ENCODE measurements at regions not wholly inside any gene's neighbourhood (a gene's known extent, or its start where the extent isn't known, plus 50 kb on each side); places are given as distances from the start of the nearest gene placed in this dataset.

DNA sequence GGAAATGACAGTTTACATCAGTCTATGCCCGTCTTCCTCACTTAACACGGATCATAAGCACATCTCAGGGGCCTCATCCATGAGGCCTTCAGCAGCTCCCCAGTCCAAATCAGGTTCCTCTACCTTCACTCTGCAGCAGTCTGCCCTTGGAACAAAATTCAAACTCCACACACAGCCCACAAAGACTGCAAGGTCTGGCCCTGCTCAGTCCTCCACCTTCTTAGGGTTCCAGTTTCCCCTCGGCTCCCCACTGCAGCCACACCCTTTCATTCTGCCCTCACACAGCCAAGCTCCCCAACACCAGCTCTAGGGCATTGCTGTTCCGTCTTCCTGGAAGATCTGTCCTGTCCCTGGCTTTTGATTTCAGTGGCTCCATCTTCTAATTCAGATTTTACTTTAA lies 95.2 kb upstream of the IQSEC1 start:
- DNase-seq = no peak

GRCh38 chr3:13167829-13168228 lies 94.6 kb upstream of the IQSEC1 start:
- DNase-seq = no peak

DNA sequence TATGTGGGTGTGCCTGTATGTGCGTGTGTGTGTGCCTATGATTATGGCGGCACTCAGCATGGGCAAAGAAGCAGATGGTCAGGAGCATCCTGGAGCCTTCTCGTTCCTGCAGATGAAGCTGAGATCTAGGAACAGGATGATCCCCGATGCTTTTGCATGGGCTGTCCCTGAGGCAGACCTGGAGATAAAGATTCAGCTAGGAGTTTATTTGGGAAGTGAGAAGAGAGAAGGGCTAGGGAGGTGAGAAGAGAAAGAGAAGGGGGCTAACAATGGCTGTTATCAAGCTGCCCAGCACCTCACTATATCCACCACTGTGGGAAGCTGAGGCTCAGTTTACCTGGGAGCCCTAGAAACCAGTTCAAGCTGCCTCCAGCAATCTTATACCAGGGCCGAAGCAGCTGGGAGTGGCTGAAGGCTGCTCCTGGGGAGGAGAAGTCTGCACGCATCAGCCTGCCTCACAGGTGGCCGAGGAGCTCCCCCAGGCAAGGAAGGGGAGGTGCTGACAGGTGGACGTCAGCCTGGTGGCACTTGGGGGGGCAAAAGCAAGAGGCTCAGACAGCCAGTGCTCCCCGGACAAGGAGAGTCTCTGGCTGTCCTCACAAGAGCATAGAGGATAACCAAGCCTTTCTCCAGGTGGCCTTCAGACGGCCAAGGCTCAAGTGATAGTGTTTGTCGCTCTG lies 94.0 kb upstream of the IQSEC1 start:
- no peak for DNase-seq

GRCh38 chr3:13166243-13167063 lies 93.2 kb upstream of the IQSEC1 start:
- no peak for DNase-seq

- no peak for DNase-seq
Measured at GRCh38 chr3:13165576-13165975, 92.3 kb upstream of the IQSEC1 start.

DNA sequence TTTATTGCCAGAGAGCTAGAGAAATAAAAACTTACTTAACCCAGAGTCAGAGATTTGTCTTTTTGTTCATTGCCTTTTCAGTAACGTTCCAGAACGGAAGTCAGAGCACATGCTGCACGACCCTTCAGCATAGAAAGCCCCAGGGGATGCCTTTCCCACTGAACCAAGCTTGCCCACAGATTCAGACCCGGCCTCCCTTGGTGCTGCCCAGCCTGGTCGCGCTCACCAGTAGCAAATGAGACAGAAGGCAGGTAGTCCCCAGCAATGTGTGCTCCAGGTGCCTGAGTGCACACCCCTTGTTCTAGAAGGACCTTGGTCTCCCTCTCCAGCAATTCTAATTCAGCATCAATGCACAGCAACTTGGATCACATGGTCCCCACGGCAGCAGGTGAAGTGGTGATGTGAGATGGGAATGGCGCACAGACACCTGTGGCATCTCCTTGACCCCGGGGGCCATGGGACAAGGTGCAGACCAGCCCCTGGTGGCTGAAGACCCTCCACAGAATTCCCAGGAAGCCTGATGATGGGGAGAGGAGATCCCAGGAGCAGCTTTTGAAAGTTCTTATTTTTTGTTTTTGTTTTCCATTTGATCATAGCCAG lies 91.8 kb upstream of the IQSEC1 start:
- DNase-seq = no peak

DNA sequence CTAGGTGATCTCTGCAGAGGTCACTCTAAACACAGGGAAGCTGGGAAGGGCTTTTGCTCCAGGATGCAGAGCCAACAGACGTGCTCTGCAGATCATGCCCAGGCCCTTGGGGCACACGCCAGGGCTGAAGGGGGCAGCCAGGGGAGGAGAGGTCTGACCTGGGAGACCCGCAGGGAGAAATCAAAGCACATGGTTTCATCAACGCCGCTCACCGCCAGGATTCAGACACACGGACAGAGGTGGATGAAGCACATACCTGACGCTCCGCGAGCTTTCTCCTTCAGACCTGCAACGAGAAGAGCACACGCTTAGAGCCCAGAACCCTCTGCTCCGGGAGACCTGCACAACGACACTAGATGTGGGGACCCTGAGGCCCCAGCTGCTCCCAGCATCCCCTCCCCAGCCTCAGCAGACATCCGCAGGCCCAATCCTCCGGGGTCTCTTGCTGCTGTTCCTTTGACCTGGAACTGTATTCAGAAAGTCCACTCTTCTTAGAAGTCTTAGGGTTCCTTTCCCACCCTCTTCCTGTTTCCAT lies 90.7 kb upstream of the IQSEC1 start:
- DNase-seq = no peak

- no peak for DNase-seq
Measured at GRCh38 chr3:13162549-13163320, 89.5 kb upstream of the IQSEC1 start.

DNA sequence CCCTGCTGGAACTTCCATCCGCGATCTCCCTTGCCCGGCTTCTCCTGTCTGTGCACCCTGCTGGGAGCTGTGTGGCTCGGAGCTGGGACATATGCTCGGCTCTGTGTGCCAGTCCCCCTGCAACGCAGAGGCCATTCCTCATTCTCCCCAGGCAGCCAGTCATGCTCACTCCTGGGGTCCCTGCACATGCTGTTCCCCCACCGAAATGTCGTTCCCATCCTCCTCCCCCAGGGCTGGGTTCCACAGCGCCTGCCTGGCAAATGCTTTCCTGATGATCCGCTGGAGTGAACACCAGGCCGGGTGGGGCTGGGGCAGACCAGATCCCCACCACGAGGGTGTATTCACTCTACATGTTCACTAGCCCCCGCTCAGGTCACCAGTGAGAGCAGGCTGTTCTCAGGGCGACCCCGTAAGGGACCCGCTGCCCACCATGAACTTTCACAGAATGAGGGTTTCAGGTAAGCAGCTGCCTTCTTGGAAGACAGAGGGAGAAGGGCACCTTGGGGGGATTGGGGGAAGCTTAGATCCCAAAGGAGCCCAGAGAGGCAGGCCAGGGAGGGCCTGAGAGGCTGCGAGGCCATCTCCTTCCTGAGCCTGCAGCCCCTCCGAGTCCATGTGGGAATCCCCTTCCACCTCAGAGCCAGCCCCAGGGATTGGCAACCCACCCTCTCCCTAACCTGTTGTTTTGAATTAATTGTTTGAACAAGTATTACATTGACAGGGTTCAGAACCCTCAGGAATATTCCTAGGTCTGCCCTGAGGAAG lies 88.7 kb upstream of the IQSEC1 start:
- DNase-seq = no peak

- DNase-seq = no peak
Measured at GRCh38 chr3:13161021-13161759, 88.0 kb upstream of the IQSEC1 start.

DNA sequence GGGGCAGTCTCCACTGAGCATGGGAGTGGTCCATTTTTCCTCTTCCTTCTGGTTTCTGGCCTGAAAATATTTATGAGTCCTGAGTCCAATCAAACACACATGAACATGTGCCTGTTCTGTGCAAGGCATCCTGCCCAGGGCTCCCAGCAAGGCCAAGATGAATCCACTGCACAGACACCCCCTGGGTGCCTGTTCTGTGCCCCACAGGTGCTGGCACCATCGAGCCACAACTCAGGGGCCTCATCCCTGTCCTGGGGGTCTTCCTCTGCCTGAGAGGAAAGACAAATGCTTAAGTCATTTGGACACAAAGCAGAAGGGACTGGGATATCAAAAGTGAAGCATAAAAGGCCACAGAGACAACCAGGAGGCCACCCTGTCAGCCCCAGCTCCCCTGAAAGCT lies 87.4 kb upstream of the IQSEC1 start:
- no peak for DNase-seq

GRCh38 chr3:13159890-13160289 lies 86.7 kb upstream of the IQSEC1 start:
- DNase-seq = no peak

GRCh38 chr3:13158871-13159270 lies 85.6 kb upstream of the IQSEC1 start:
- DNase-seq = no peak

GRCh38 chr3:13158408-13158807 lies 85.2 kb upstream of the IQSEC1 start:
- DNase-seq = no peak

DNA sequence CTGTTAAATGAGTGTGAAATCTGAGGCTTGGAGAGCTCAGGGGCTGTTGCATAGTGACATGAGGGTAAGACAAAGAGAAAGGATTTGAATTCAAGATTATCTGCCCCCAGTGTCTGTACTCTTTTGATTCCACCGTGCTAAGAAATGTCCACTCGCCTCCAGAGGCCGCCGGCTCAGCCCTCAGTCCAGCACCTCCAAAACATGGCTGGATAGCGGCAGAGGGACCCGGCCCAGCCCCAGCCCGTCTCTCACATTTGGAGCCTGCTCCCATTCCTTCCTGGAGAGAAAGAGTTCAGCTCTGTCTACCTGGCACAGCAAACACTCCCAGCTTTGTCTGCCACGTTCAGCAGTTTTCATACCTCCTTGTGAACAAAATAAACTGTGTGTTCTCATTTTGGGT lies 84.8 kb upstream of the IQSEC1 start:
- DNase-seq = no peak

DNA sequence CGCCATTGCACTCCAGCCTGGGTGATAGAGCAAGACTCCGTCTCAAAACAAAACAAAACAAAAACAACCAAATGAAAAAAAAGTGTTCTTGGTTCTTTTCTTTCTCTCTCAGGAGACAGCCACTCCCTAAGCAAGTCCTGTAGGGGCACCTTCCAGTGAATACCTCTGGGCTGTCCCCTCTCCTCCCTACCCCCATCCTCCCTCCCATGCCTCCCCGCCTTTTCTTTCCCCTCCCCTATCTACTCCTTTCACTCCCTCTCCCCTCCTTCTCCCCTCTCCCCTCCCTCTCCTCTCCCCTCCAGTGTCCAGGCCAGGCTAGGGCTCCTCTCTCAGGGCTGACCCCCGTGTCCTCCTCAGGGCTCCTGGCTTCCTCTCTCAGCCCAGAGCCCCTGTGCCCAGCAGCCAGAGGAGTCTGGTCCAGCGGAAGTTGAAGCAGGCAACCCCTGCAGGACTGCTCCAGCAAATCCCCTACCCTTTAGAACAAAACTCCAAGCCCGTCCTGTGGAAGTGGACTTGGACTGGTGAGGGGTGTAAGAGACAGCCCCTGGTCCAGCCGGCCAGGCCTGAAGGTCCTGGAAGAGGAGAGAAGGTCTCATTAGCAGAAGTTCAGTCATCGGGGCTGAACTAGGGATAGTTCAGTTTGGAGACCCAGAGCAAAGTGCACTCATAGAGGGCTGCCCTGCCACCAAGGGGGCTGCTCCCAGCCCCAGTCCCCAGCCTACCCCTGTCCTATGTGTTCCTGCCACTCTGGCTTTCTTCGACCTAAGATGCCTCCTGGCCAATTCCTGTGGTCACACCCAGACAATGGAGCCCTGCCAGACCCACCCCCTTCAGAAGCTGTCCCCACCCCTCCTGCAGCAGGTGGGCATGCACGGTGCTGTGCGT lies 79.8 kb upstream of the IQSEC1 start:
- no peak for DNase-seq

GRCh38 chr3:13150624-13151023 lies 77.4 kb upstream of the IQSEC1 start:
- no peak for DNase-seq

- no peak for DNase-seq
Measured at GRCh38 chr3:13149330-13150108, 76.3 kb upstream of the IQSEC1 start.

DNA sequence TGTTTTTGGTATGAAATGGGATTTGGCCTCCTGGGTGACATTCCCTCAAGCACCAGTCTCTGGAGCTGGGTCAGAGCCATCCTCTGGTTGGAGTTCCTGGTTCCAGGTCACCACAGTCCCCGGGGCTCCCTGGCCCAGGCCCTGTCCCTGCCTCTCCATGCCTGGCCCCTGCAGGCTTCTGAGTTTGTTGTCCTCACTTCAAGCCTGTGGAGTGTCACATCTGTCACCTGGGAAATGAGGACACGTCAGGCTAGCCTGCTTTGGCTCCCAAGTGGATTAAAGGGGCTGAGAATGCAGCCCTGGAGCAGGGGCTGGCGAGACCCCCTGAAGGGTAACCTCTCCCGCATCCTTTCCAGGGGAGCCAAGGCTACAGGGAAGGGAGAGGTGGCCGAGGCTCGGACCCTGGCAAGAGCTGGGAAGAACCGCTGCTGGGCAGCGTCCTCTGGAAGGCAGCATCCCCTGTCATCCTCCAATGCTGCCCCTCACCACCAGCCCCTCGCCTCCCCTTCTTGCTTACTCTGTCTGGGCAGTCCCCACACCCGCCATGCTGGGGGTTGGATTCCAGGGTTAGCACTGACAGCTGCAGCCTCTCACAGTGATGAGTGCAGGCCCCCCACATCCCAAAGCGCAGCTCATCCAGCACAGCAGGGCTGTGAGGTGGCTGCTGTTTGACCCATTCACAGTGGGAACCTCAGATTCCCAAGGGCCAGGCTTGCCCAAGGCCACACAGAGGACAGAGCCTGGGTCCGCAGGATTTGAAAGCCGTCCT lies 75.5 kb upstream of the IQSEC1 start:
- no peak for DNase-seq

Data from SHP77 treated with DMSO at 0.1 percent for 48 hours (cell line).